Osteoblast (primary cell): ENCODE measurements at regions not wholly inside any gene's neighbourhood (a gene's known extent, or its start where the extent isn't known, plus 50 kb on each side); places are given as distances from the start of the nearest gene placed in this dataset.

Experiments
- DNase-seq: peaks from one replicate; pipeline ENCODE4 v3.0.0; 2011; ENCODE audit warnings: low spot score, mixed read lengths; ENCODE audit not compliant: insufficient read length; ENCODE audit errors: missing footprints
- H2AFZ ChIP-seq: 2 replicates; pipeline ENCODE4 v1.6.0; 2011; ENCODE audit warnings: mild to moderate bottlenecking, low read length
- H3K27ac ChIP-seq: 2 replicates; pipeline ENCODE4 v1.5.1; 2011; ENCODE audit warnings: mild to moderate bottlenecking, low read depth, low read length, moderate library complexity
- H3K27me3 ChIP-seq: 2 replicates; pipeline ENCODE4 v1.6.0; 2012; ENCODE audit warnings: mild to moderate bottlenecking, control low read depth, inconsistent platforms, low read length, moderate library complexity; ENCODE audit not compliant: insufficient read depth
- H3K36me3 ChIP-seq: 2 replicates; pipeline ENCODE4 v1.5.1; 2011; ENCODE audit warnings: mild to moderate bottlenecking, low read length, control low read depth, moderate library complexity; ENCODE audit not compliant: insufficient read depth
- H3K4me1 ChIP-seq: 2 replicates; pipeline ENCODE4 v1.5.1; 2011; ENCODE audit warnings: mild to moderate bottlenecking, low read length, control low read depth, moderate library complexity; ENCODE audit not compliant: insufficient read depth
- H3K4me2 ChIP-seq: 2 replicates; pipeline ENCODE4 v1.6.0; 2011; ENCODE audit warnings: mild to moderate bottlenecking, low read length; ENCODE audit not compliant: insufficient read depth
- H3K4me3 ChIP-seq: fragments of 200-600 bp; sonication (generic); 3 replicates; pipeline ENCODE4 v1.5.1; 2012; ENCODE audit warnings: mild to moderate bottlenecking, low read length, inconsistent platforms; ENCODE audit not compliant: insufficient read depth
- H3K79me2 ChIP-seq: 2 replicates; pipeline ENCODE4 v1.6.0; 2012; ENCODE audit warnings: mild to moderate bottlenecking, low read length, control low read depth, inconsistent platforms; ENCODE audit not compliant: insufficient read depth
- H3K9me3 ChIP-seq: 2 replicates; pipeline ENCODE4 v1.5.1; 2011; ENCODE audit warnings: low read depth, low read length, control low read depth
- H4K20me1 ChIP-seq: 2 replicates; pipeline ENCODE4 v1.6.0; 2012; ENCODE audit warnings: mild to moderate bottlenecking, low read length, control low read depth; ENCODE audit not compliant: insufficient read depth
- TF ChIP-seq, protein P1 (sequence below): IDR thresholded peaks from 2 replicates; pipeline ENCODE4 v1.5.1; 2011; ENCODE audit warnings: mild to moderate bottlenecking, low read depth, low read length, moderate library complexity; ENCODE audit errors: extremely low read depth

DNA sequence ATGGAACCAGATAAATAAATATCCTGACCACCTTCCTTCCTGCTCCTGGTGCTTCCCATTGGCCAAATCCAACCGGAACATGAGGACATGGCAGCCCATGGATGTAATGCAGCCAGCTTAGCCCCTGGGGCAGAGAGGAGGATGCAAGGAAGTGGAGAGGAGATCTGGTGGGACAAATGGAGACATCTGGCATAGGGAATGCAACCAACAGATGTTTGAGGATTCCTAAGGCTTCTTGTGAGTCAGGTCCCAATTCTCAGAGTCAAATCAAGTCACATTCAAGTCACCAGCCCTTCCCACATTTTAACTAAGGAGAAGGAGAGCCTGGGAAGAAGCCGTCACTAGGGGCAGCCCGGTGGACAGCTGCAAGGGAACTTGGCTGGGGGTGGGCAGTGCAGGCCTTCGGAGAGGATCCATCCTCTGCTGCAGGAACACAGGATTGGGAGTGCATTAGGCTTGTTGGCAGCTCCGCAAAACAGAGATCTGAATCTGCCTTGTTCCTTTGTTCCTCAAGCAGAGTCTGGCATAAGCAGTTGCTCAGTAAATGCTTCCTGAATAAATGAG lies 62.8 kb upstream of the HS3ST2 start:
- no peak overlapping the region for H3K4me2 ChIP-seq
- H3K27ac ChIP-seq, result no peak overlapping the region
- H3K79me2 ChIP-seq, result no peaks in the 10 kb centered on the region
- DNase-seq, result no peak
- TF ChIP-seq, protein P1, sequence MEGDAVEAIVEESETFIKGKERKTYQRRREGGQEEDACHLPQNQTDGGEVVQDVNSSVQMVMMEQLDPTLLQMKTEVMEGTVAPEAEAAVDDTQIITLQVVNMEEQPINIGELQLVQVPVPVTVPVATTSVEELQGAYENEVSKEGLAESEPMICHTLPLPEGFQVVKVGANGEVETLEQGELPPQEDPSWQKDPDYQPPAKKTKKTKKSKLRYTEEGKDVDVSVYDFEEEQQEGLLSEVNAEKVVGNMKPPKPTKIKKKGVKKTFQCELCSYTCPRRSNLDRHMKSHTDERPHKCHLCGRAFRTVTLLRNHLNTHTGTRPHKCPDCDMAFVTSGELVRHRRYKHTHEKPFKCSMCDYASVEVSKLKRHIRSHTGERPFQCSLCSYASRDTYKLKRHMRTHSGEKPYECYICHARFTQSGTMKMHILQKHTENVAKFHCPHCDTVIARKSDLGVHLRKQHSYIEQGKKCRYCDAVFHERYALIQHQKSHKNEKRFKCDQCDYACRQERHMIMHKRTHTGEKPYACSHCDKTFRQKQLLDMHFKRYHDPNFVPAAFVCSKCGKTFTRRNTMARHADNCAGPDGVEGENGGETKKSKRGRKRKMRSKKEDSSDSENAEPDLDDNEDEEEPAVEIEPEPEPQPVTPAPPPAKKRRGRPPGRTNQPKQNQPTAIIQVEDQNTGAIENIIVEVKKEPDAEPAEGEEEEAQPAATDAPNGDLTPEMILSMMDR, result no peak
- H3K27me3 ChIP-seq, result no peaks in the 10 kb centered on the region
- no peaks in the 10 kb centered on the region for H3K4me1 ChIP-seq
- no peak overlapping the region for H2AFZ ChIP-seq
- no peaks in the 10 kb centered on the region for H3K36me3 ChIP-seq
- no peaks in the 10 kb centered on the region for H3K9me3 ChIP-seq
- no peaks in the 10 kb centered on the region for H4K20me1 ChIP-seq
- no peak overlapping the region for H3K4me3 ChIP-seq

DNA sequence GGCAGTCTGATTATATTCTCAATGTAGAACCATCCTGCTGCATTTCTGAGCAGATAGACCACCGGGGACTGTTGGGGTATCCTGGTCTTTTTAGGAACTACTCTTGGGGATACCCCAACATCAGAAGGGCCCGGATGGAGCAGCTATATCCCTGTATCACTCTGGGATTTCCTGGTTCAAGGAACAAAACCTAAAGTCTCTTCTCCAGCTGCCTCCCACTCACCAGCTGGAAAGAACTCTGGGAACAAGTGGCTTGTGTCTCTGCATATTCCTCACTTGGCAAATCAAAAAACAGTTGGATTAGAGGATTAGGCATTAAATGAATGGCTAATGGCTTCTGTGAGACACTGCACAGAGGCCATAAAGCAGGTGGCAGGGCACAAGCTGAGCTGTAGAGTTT lies 62.3 kb upstream of the HS3ST2 start:
- H3K27me3 ChIP-seq, result no peaks in the 10 kb centered on the region
- no peak for DNase-seq
- H2AFZ ChIP-seq, result no peak overlapping the region
- no peaks in the 10 kb centered on the region for H3K36me3 ChIP-seq
- TF ChIP-seq, protein P1, result no peak
- H3K27ac ChIP-seq, result no peak overlapping the region
- no peaks in the 10 kb centered on the region for H4K20me1 ChIP-seq
- H3K79me2 ChIP-seq, result no peaks in the 10 kb centered on the region
- no peak overlapping the region for H3K4me3 ChIP-seq
- no peak overlapping the region for H3K4me2 ChIP-seq
- no peaks in the 10 kb centered on the region for H3K9me3 ChIP-seq
- H3K4me1 ChIP-seq, result no peaks in the 10 kb centered on the region

DNA sequence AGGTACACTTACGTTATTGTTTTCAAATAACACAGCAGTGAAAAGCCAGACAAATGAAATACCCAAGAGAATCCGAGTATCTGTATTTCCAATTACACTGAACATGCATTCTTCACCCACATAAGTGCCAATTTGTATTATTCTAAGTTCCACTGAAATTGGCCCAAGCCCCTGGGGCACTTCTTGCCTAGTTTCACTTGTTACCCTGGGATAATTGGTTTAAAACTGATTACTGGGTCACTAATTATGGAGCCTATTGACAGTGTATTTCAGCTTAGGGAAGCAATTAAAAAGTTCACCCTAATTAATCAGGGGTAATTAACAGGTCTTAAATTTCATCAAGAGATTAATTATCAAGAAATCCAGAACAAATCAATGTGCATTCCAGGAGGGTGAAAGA lies 60.5 kb upstream of the HS3ST2 start:
- no peaks in the 10 kb centered on the region for H3K36me3 ChIP-seq
- no peak overlapping the region for H3K4me3 ChIP-seq
- no peaks in the 10 kb centered on the region for H3K79me2 ChIP-seq
- DNase-seq, result no peak
- no peak overlapping the region for H2AFZ ChIP-seq
- no peak overlapping the region for H3K27ac ChIP-seq
- H3K27me3 ChIP-seq, result no peaks in the 10 kb centered on the region
- H3K4me1 ChIP-seq, result no peaks in the 10 kb centered on the region
- TF ChIP-seq, protein P1, result no peak
- no peaks in the 10 kb centered on the region for H3K9me3 ChIP-seq
- H4K20me1 ChIP-seq, result no peaks in the 10 kb centered on the region
- H3K4me2 ChIP-seq, result no peak overlapping the region

- Histone ChIP-seq H3K9me3 (no peaks in the 10 kb centered on the region), H3K79me2 (no peaks in the 10 kb centered on the region), H3K4me1 (no peaks in the 10 kb centered on the region), H3K27ac (no peak overlapping the region), H3K27me3 (no peaks in the 10 kb centered on the region), H2AFZ (no peak overlapping the region), H3K4me3 (no peak overlapping the region), H3K36me3 (no peaks in the 10 kb centered on the region), H3K4me2 (no peak overlapping the region), H4K20me1 (no peaks in the 10 kb centered on the region)
- TF ChIP-seq, protein P1, result no peak
- DNase-seq, result no peak
Observed at GRCh38 chr16:22754577-22754976, 59.4 kb upstream of the HS3ST2 start.
